ENCODE measurements at regions not wholly inside any gene's neighbourhood (a gene's known extent, or its start where the extent isn't known, plus 50 kb on each side); places are given as distances from the start of the nearest gene placed in this dataset.

- Histone ChIP-seq H3K4me3 (no peak overlapping the region), H3K27me3 (ENCODE audit: control insufficient read depth in 2 of 2, insufficient read depth in 2 of 2, low read length in 2 of 2) (no peaks in the 10 kb centered on the region), H2AFZ (ENCODE audit: low read depth, low read length) (no peak overlapping the region), H3K36me3 (ENCODE audit: control insufficient read depth, insufficient read depth, low read length) (no peaks in the 10 kb centered on the region), H3K9ac (ENCODE audit: insufficient read depth in 1 of 2, low read depth in 2 of 2, low read length in 2 of 2) (no peak overlapping the region), H3K27ac (ENCODE audit: extremely low read depth, low read depth, low read length) (no peak overlapping the region), H3K9me3 (replicated peaks; ENCODE audit: control insufficient read depth, insufficient read depth, low read depth, low read length) (no peaks in the 10 kb centered on the region), H3K4me1 (replicated peaks in 1 of 2; ENCODE audit: control insufficient read depth in 2 of 2, insufficient read depth in 2 of 2, low read length in 2 of 2) (no peaks in the 10 kb centered on the region), H3K9me1 (ENCODE audit: control insufficient read depth, insufficient read depth, low read length) (no peaks in the 10 kb centered on the region), H3K4me2 (ENCODE audit: insufficient read depth, low read length) (no peak overlapping the region), H3K79me2 (ENCODE audit: control insufficient read depth, insufficient read depth, low read length) (no peaks in the 10 kb centered on the region), H4K20me1 (replicated peaks; ENCODE audit: control insufficient read depth, insufficient read depth, low read length) (no peaks in the 10 kb centered on the region)
- in situ Hi-C loops (cut with MboI): no loop called here
- no peak for FAIRE-seq
- BruUV-seq (replicated peaks): no TSS peak
- no peak for TF ChIP-seq CBFB (CRISPR knock-in tag; IDR thresholded peaks at IDR 0.05)
- TF ChIP-seq NR1H2 (CRISPR knock-in tag; IDR thresholded peaks at IDR 0.05): no peak
- no peak for TF ChIP-seq NR2C2 (CRISPR knock-in tag; IDR thresholded peaks at IDR 0.05)
- no peak for TF ChIP-seq NR2C2 (tag; IDR thresholded peaks at IDR 0.05)
- no peak for TF ChIP-seq KLF16 (IDR thresholded peaks at IDR 0.05)
- TF ChIP-seq, protein P1, sequence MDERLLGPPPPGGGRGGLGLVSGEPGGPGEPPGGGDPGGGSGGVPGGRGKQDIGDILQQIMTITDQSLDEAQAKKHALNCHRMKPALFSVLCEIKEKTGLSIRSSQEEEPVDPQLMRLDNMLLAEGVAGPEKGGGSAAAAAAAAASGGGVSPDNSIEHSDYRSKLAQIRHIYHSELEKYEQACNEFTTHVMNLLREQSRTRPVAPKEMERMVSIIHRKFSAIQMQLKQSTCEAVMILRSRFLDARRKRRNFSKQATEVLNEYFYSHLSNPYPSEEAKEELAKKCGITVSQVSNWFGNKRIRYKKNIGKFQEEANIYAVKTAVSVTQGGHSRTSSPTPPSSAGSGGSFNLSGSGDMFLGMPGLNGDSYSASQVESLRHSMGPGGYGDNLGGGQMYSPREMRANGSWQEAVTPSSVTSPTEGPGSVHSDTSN (CRISPR knock-in tag; IDR thresholded peaks at IDR 0.05; ENCODE audit: low read depth): no peak
- TF ChIP-seq, protein P1 (tag; conservative IDR thresholded peaks at IDR 0.05; ENCODE audit: low read depth): no peak
- TF ChIP-seq ZNF316 (IDR thresholded peaks at IDR 0.05): no peak
- TF ChIP-seq HNRNPUL1 (IDR thresholded peaks at IDR 0.05; ENCODE audit: low read length): no peak
- TF ChIP-seq ZNF766 (CRISPR knock-in tag; conservative IDR thresholded peaks at IDR 0.05): no peak
- TF ChIP-seq KDM5B (IDR thresholded peaks at IDR 0.05; ENCODE audit: insufficient replicate concordance, low read depth, low read length): no peak
- no peak for TF ChIP-seq SAFB (IDR thresholded peaks at IDR 0.05; ENCODE audit: borderline replicate concordance, low read depth, low read length)
- TF ChIP-seq ZC3H4 (CRISPR knock-in tag; IDR thresholded peaks at IDR 0.05; ENCODE audit: borderline replicate concordance): no peak
- TF ChIP-seq EZH2 (IDR thresholded peaks at IDR 0.05; ENCODE audit: borderline replicate concordance, low read depth, low read length): no peak
- no peak for TF ChIP-seq BCOR (IDR thresholded peaks at IDR 0.05)
- no peak for TF ChIP-seq ZNF431 (CRISPR knock-in tag; IDR thresholded peaks at IDR 0.05)
- no peak for TF ChIP-seq HIVEP1 (CRISPR knock-in tag; IDR thresholded peaks at IDR 0.05)
- no peak for TF ChIP-seq TRIM28 (IDR thresholded peaks at IDR 0.05)
- TF ChIP-seq ARNT (IDR thresholded peaks at IDR 0.05): no peak
- TF ChIP-seq TRIM24 (IDR thresholded peaks at IDR 0.05): no peak
- no peak for TF ChIP-seq JUND (IDR thresholded peaks at IDR 0.05; ENCODE audit: borderline replicate concordance, low read depth, low read length)
- no peak for TF ChIP-seq JUND (tag; IDR thresholded peaks at IDR 0.05; ENCODE audit: borderline replicate concordance, low read depth, low read length)
- ChIA-PET POLR2A (no interaction called here), CTCF (ENCODE audit: low intra/inter-chr PET ratio) (no interaction called here)
- no peak for ATAC-seq
- WGBS (ENCODE audit: insufficient coverage, low coverage, missing lambda C conversion rate): 2% methylated on average over 5 of the region's 5 CpGs
- intact Hi-C loops (cut with micrococcal nuclease): no loop called here
- no peak for DNase-seq (ENCODE audit: extremely low read depth in 1 of 4, low spot score in 3 of 4)
Measured at GRCh38 chr2:13696601-13697000, 935.9 kb upstream of the LRATD1 start.
